GM12878 (cell line): ENCODE measurements at regions not wholly inside any gene's neighbourhood (a gene's known extent, or its start where the extent isn't known, plus 50 kb on each side); places are given as distances from the start of the nearest gene placed in this dataset.
A peak's percentile ranks its signal among the peaks of the same experiment; 100 is the strongest.

Experiments
- ATF2 ChIP-seq: IDR thresholded peaks from 2 replicates; pipeline ENCODE4 v1.6.1; 2012; ENCODE audit warnings: low read length, inconsistent platforms
- BCL3 ChIP-seq: IDR thresholded peaks from 2 replicates; pipeline ENCODE4 v1.6.1; 2011; ENCODE audit warnings: borderline replicate concordance, low read depth, mild to moderate bottlenecking, moderate library complexity, low read length; ENCODE audit not compliant: insufficient read depth, poor library complexity, severe bottlenecking
- CBX5 ChIP-seq: sonication (generic); IDR thresholded peaks from 2 replicates; pipeline ENCODE4 v1.6.1; 2016; ENCODE audit warnings: low read depth, moderate library complexity, mild to moderate bottlenecking, inconsistent platforms
- CEBPB ChIP-seq, 2 experiments: fragments of 150-350 bp in 1 of 2; IDR thresholded peaks; 2 replicates each; pipeline ENCODE4 v1.6.1; 2012 to 2014; ENCODE audit warnings: low read depth in 2 of 2, low read length in 2 of 2, borderline replicate concordance in 1 of 2, inconsistent platforms in 1 of 2
- CHD1 ChIP-seq: IDR thresholded peaks from 2 replicates; pipeline ENCODE4 v1.6.1; 2012; ENCODE audit warnings: low read depth, low read length, improper control_type of control experiment
- CHD2 ChIP-seq: IDR thresholded peaks from 2 replicates; pipeline ENCODE4 v1.6.1; 2011; ENCODE audit warnings: low read depth, low read length, improper control_type of control experiment, borderline replicate concordance
- DPF2 ChIP-seq: fragments of 450-650 bp; IDR thresholded peaks from 2 replicates; pipeline ENCODE4 v1.6.1; 2017; ENCODE audit warnings: mild to moderate bottlenecking
- EP300 ChIP-seq, 2 experiments: fragments of 150-350 bp in 1 of 2; IDR thresholded peaks; 2 replicates each; pipeline ENCODE4 v1.6.1; 2011 to 2012; ENCODE audit warnings: low read depth in 2 of 2, low read length in 2 of 2, borderline replicate concordance in 1 of 2, improper control_type of control experiment in 1 of 2, inconsistent platforms in 1 of 2; ENCODE audit not compliant: control insufficient read depth in 1 of 2
- GATAD2B ChIP-seq: fragments of 450-650 bp; conservative IDR thresholded peaks from 2 replicates; pipeline ENCODE4 v1.6.1; 2017; ENCODE audit warnings: low read depth, mild to moderate bottlenecking, moderate library complexity
- IKZF1 ChIP-seq: fragments of 450-650 bp; conservative IDR thresholded peaks from 2 replicates; pipeline ENCODE4 v1.6.1; 2017; ENCODE audit warnings: antibody characterized with exemption, mild to moderate bottlenecking
- IRF4 ChIP-seq: IDR thresholded peaks from 2 replicates; pipeline ENCODE4 v1.6.1; 2011; ENCODE audit warnings: low read depth, low read length
- KLF5 ChIP-seq: fragments of 450-650 bp; IDR thresholded peaks from 2 replicates; pipeline ENCODE4 v1.6.1; 2014; ENCODE audit warnings: mild to moderate bottlenecking; ENCODE audit not compliant: partially characterized antibody
- MEF2A ChIP-seq: IDR thresholded peaks from 2 replicates; pipeline ENCODE4 v1.6.1; 2011; ENCODE audit warnings: low read depth, mild to moderate bottlenecking, low read length, moderate library complexity; ENCODE audit not compliant: insufficient read depth
- MLLT1 ChIP-seq: fragments of 450-650 bp; IDR thresholded peaks from 2 replicates; pipeline ENCODE4 v1.6.1; 2016; ENCODE audit warnings: mild to moderate bottlenecking
- MTA3 ChIP-seq: IDR thresholded peaks from 2 replicates; pipeline ENCODE4 v1.6.1; 2012; ENCODE audit warnings: low read length, inconsistent platforms, borderline replicate concordance
- NFIC ChIP-seq: IDR thresholded peaks from 2 replicates; pipeline ENCODE4 v1.6.1; 2012; ENCODE audit warnings: low read depth, mild to moderate bottlenecking, inconsistent platforms, low read length, moderate library complexity
- NR2F1 ChIP-seq: fragments of 450-650 bp; conservative IDR thresholded peaks from 2 replicates; pipeline ENCODE4 v1.6.1; 2017; ENCODE audit warnings: mild to moderate bottlenecking
- PAX5 ChIP-seq: IDR thresholded peaks from 2 replicates; pipeline ENCODE4 v1.6.1; 2011; ENCODE audit warnings: low read depth, low read length, borderline replicate concordance
- RAD21 ChIP-seq: IDR thresholded peaks from 2 replicates; pipeline ENCODE4 v1.6.1; 2011; ENCODE audit warnings: mild to moderate bottlenecking, low read depth, low read length, moderate library complexity; ENCODE audit not compliant: insufficient read depth
- RFX5 ChIP-seq: IDR thresholded peaks from 2 replicates; pipeline ENCODE4 v1.6.1; 2011; ENCODE audit warnings: low read depth, low read length, improper control_type of control experiment
- RUNX3 ChIP-seq: IDR thresholded peaks from 2 replicates; pipeline ENCODE4 v1.6.1; 2012; ENCODE audit warnings: low read length, inconsistent platforms
- SMAD5 ChIP-seq: IDR thresholded peaks from 2 replicates; pipeline ENCODE4 v1.6.1; 2016; ENCODE audit warnings: antibody characterized with exemption, low read depth
- SP1 ChIP-seq: IDR thresholded peaks from one replicate; pipeline ENCODE4 v1.6.1; 2011; ENCODE audit warnings: low read depth, low read length
- STAT3 ChIP-seq: IDR thresholded peaks from 2 replicates; pipeline ENCODE4 v1.6.1; 2011; ENCODE audit warnings: low read depth, low read length, improper control_type of control experiment
- TBL1XR1 ChIP-seq: IDR thresholded peaks from 2 replicates; pipeline ENCODE4 v1.6.1; 2012; ENCODE audit warnings: low read depth, low read length, improper control_type of control experiment
- ZNF622 ChIP-seq: fragments of 450-650 bp; IDR thresholded peaks from 2 replicates; pipeline ENCODE4 v1.6.1; 2017; ENCODE audit warnings: mild to moderate bottlenecking, inconsistent platforms
- ZZZ3 ChIP-seq: IDR thresholded peaks from 2 replicates; pipeline ENCODE4 v1.6.1; 2011; ENCODE audit warnings: low read depth; ENCODE audit not compliant: control insufficient read depth, insufficient read length

GRCh38 chr15:35136321-35137189 is 51.5 kb upstream of the NANOGP8 start (continued):
- 0 out of 4 replicates have a peak, but pooled peaks of 1 of the 2 experiments have one; percentile 36 for TF ChIP-seq CEBPB (IDR thresholded peaks at IDR 0.05; ENCODE audit: borderline replicate concordance in 1 of 2, low read depth in 2 of 2, low read length in 2 of 2)
- peak; percentile 92 for TF ChIP-seq CBX5
- TF ChIP-seq SP1, result peak; percentile 82
- no peak for TF ChIP-seq ZZZ3
- TF ChIP-seq MLLT1, result peak; percentile 86
- peak; percentile 88; the same call in 1 of the 2 replicates for TF ChIP-seq TBL1XR1
- TF ChIP-seq EP300 (IDR thresholded peaks at IDR 0.05; ENCODE audit: borderline replicate concordance in 1 of 2, control insufficient read depth in 1 of 2, low read depth in 2 of 2, low read length in 2 of 2), result peak; percentile 99
- TF ChIP-seq GATAD2B, result peak; percentile 85
- TF ChIP-seq BCL3, result peak; percentile 44
- peak; percentile 46; the same call in 1 of the 2 replicates for TF ChIP-seq STAT3
- peak; percentile 97 for TF ChIP-seq PAX5
- TF ChIP-seq RFX5, result no peak
- TF ChIP-seq NR2F1, result peak; percentile 91
- TF ChIP-seq DPF2, result peak; percentile 98
- no peak for TF ChIP-seq CHD1
- peak; percentile 25 for TF ChIP-seq KLF5
- TF ChIP-seq MEF2A, result peak; percentile 70; the same call in 1 of the 2 replicates
- no peak for TF ChIP-seq ZNF622
- peak; percentile 77; the same call in 1 of the 2 replicates for TF ChIP-seq MTA3
- TF ChIP-seq IRF4, result peak; percentile 91
- peak; percentile 82; the same call in 1 of the 2 replicates for TF ChIP-seq CHD2
- TF ChIP-seq SMAD5, result no peak
- 0 out of 2 replicates have a peak, but pooled peaks have one; percentile 0 for TF ChIP-seq RAD21
- peak; percentile 87 for TF ChIP-seq ATF2
- peak; percentile 93 for TF ChIP-seq NFIC
- peak; percentile 92 for TF ChIP-seq IKZF1
- peak; percentile 99 for TF ChIP-seq RUNX3
